GM19043 (cell line): ENCODE measurements at regions not wholly inside any gene's neighbourhood (a gene's known extent, or its start where the extent isn't known, plus 50 kb on each side); places are given as distances from the start of the nearest gene placed in this dataset.

Source experiments
- ATAC-seq: cut with Tn5 transposase; IDR thresholded peaks from one replicate; pipeline ENCODE4 v1.9.1; 2021; ENCODE audit warnings: low read depth; ENCODE audit not compliant: unreplicated experiment

DNA sequence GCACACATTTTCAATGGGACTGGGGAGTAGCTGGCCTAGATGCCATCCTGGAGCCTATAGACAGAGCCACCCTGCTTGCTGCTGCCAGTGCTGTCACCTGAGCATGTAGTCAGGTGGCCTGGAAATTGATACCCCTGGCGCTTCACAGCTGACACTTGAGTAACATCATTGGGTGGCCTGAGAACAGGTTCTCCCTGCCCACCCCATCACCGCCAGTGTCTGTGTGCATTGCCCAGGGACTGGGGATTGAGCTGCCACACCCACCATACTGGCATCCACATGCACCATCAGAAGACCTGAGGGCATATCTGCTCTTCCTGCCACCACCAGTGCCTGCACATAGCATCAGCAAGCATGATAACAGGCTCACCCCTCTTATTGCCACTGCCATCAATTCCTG, 1142.9 kb upstream of the PABPC4L start:
- no peak for ATAC-seq

DNA sequence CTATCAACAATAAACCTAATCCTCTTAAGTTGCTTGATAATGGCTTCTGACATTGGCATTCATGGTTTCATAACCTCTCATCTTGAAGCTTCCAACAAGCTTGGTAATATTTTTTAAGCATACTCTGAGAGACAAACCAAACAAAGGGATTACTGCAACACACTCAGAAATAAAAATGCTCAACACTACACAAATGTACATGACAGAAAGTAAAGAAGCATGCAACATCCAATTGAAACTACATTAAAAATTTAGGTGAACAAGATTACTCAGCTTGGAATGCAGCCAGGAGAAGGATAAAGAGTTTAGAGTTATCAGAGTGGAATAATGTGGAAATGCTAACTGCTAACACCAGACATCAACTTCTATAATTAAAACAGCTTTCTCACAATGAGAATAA, 1136.6 kb upstream of the PABPC4L start:
- ATAC-seq, result no peak

GRCh38 chr4:135325264-135325663, 1123.7 kb upstream of the PABPC4L start:
- ATAC-seq, result no peak

GRCh38 chr4:135319685-135320084, 1118.1 kb upstream of the PABPC4L start:
- no peak for ATAC-seq

GRCh38 chr4:135316266-135316779, 1114.7 kb upstream of the PABPC4L start:
- ATAC-seq, result no peak

DNA sequence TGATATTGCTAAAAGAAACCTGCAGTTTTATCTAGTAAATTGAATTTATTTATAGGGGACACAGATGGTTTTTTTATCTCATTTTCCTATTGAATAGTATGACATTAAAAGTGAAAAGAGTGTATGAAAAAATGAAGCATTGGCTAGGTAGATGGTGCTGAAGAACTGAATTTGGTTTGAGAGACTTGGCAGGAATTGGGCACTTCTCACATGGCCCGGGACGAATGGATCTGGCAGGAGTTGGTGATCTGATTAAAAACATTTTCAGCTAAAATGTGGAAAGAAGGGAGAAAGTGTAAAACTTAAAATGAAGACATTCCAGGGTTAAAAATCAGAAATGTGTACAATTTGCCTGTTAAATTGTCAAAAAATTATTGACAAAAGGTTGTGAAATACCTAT, 1088.5 kb upstream of the PABPC4L start:
- no peak for ATAC-seq

DNA sequence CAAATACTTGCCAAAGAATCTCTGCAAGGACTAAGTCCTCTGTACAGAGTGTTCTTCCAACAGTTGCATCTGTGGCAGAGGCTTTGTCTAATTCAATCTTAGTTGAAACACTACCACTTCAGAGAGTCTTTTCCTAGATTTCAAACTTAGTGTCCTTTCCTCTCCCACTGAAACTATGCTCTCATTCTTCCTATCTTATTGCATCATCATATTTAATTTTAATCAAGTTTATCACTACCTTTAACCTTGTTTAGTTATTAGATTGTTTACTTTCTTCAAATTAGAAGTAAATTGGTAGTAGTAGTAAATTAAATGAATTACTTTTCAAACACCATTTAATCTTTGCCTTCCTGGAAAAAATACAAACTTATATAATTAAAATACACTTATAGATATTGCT, 1082.3 kb upstream of the PABPC4L start:
- no peak for ATAC-seq

- ATAC-seq, result no peak
Measured at GRCh38 chr4:135282676-135283075, 1081.1 kb upstream of the PABPC4L start.

DNA sequence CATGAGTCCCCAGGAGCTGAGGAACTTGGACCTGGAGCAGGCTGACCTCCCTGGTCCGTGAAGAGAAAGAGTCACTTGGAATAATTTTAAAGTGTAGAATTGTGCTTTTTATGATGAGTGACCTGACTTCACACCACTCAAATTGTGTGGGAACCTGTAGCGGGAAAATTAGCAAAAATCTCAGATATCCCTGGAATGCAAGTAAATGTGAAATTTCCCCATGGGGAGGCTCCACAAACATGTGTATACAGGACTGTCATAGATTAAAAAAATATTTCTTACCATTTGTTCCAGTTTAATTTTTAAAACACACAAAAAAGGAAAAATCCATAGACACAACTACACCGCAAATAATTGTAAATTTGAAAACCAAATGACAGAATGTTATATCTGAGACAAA, 1079.6 kb upstream of the PABPC4L start:
- ATAC-seq, result no peak

- no peak for ATAC-seq
Measured at GRCh38 chr4:135277980-135278315, 1076.4 kb upstream of the PABPC4L start.

- ATAC-seq, result no peak
Measured at GRCh38 chr4:135277068-135277979, 1075.7 kb upstream of the PABPC4L start.

DNA sequence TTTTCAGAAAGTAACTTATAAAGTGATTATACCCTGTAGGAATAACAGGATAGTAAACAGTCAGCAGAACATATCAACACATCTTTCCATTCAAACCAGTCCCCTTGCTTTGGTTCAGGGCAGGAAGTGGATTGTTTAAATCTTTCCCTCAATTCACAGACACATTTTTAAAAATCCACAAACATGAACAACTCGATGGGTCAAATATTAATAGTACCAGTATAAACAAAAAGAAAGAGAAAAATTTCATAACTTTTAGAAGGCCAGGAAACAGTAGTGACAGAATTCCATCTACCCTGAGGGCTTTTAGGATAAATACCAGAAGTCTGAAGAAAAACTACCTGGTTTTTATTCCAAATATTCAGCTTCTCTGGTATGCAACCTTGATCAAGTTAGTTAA, 1072.8 kb upstream of the PABPC4L start:
- no peak for ATAC-seq

- peak; percentile 73 for ATAC-seq
Measured at GRCh38 chr4:135269125-135269890, 1067.7 kb upstream of the PABPC4L start.

GRCh38 chr4:135268369-135268768, 1066.8 kb upstream of the PABPC4L start:
- no peak for ATAC-seq

DNA sequence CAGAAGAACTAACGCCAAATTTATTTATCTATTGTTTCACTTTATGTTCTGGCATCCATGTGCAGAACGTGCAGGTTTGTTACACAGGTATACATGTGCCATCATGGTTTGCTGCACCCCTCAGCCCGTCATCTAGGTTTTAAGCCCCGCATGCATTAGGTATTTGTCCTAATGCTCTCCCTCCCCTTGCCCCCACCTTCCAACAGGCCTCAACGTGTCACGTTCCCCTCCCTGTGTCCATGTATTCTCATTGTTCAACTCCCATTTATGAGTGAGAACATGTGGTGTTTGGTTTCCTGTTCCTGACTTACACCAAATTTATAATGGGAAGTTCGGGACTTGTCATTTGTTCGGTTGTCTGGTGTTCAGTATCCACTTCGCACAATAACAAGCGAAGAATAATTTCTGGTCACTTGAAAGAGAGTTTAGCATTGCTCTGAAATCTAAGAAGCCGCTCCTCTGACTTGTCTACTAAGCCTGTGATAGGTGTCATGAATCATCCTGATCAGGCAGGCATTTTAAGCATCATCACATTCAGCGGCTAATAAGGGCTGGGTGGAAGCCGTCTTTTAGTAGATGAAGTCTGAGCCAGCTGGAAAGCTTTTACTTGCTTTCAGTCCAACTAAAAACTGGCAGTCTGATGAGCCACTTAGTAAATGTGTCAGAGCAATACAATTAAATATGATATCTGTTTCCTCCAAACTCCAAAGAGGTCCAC, 1065.7 kb upstream of the PABPC4L start:
- no peak for ATAC-seq

DNA sequence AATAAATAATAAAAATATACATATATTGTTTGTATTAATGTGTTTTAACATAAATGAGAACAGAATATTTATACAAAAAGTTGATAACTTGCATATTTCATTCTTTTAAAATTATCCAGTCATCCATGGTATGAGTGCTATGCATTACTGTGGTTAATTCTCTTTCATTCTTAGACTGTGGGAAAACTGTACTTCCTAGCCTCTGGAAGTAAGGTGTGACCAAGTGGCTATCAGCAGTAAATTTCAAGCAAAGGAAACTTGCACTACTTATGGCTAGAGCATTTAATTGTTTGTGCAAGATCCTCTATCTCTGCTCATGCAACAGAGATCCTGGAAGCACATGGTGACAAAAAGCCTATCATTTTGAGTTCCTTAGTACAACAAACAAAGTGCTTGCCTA, 1054.5 kb upstream of the PABPC4L start:
- no peak for ATAC-seq

GRCh38 chr4:135250040-135250439, 1048.5 kb upstream of the PABPC4L start:
- ATAC-seq, result no peak

DNA sequence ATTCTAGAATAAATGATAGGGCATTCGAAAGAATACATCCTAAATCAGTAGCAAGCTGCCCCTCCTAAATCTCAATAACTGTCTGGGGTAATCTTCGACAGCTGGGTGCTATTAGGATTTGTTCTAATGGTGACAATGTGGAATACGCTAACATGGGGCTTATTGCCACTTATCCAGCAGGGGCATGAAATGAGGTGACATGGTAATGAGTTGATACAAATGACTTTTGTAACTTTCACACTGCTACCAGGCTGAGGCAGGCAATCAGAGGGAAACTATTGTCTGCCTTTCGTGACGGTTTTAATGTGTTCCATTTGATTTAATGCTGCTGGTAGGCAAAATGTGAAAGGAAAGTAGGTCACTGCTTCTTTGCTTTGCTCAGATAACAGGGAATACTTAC, 1047.4 kb upstream of the PABPC4L start:
- ATAC-seq, result no peak

GRCh38 chr4:135244696-135245095, 1043.1 kb upstream of the PABPC4L start:
- no peak for ATAC-seq

- ATAC-seq, result no peak
Measured at GRCh38 chr4:135244056-135244455, 1042.5 kb upstream of the PABPC4L start.

- no peak for ATAC-seq
Measured at GRCh38 chr4:135240796-135241195, 1039.2 kb upstream of the PABPC4L start.
